Right cardiac atrium (tissue), 5 donors: ENCODE measurements at regions not wholly inside any gene's neighbourhood (a gene's known extent, or its start where the extent isn't known, plus 50 kb on each side); places are given as distances from the start of the nearest gene placed in this dataset.

Source experiments
- ATAC-seq, 2 donors: fragments of 200-7000 bp; cut with Tn5 transposase; one replicate each; pipeline versions ENCODE4 v1.8.0 to v1.9.1; 2020; ENCODE audit warnings: moderate library complexity in 2 of 2, mild to moderate bottlenecking in 1 of 2
- DNase-seq, 3 donors: peaks; one replicate each; pipeline ENCODE4 v3.0.0-alpha.2; 2020
- H3K27ac ChIP-seq: one replicate; pipeline ENCODE4 v1.5.1; 2013; ENCODE audit warnings: mild to moderate bottlenecking, low read length, control low read depth, moderate library complexity
- H3K27me3 ChIP-seq: one replicate; pipeline ENCODE4 v1.6.1; 2013; ENCODE audit not compliant: control insufficient read depth, insufficient read depth
- H3K4me1 ChIP-seq: one replicate; pipeline ENCODE4 v1.6.1; 2013; ENCODE audit warnings: low read length; ENCODE audit not compliant: control insufficient read depth, insufficient read depth
- H3K4me3 ChIP-seq: one replicate; pipeline ENCODE4 v1.5.1; 2013; ENCODE audit warnings: low read length, control low read depth
- H3K9me3 ChIP-seq: one replicate; pipeline ENCODE4 v1.6.1; 2013; ENCODE audit warnings: low read length; ENCODE audit not compliant: control insufficient read depth
- WGBS: extraction: QIAGEN DNeasy Blood & Tissue Kit; methylation state at CpG from one replicate; pipeline ENCODE4 v1.1.7; 2013; 5-methylcytosine and 5-hydroxymethylcytosine counted together
- intact Hi-C, 4 donors: fragments of 100-400 bp; cut with DNase I; formaldehyde crosslinking; loops; one replicate each; pipeline versions ENCODE4 v1.11.0 to v1.14.0; 2022 to 2023
- donor health status: healthy with polysubstance abuse.
- donor health status: DM: no; HTN: yes; CAD: no.
- donor health status: DM: no; HTN: no; CAD: no.
- donor health status: DM: no; HTN: yes; CAD: no; lungs with severe emphysema.
- donor health status: DM: yes; HTN: yes; CAD: no.

GRCh38 chr17:79332011-79332554 is 257.5 kb downstream of the ENGASE start:
- Histone ChIP-seq H3K4me1 (no peaks in the 10 kb centered on the region), H3K9me3 (no peaks in the 10 kb centered on the region), H3K27ac (no peak overlapping the region), H3K4me3 (no peak overlapping the region), H3K27me3 (no peaks in the 10 kb centered on the region)
- no peak for ATAC-seq
- no peak for DNase-seq
- intact Hi-C loops = no loop called here
- 32% methylated on average over 9 of the region's 9 CpGs for WGBS

GRCh38 chr17:79331492-79331891 is 256.9 kb downstream of the ENGASE start:
- Histone ChIP-seq H3K4me3 (no peak overlapping the region), H3K27me3 (no peaks in the 10 kb centered on the region), H3K27ac (no peak overlapping the region), H3K4me1 (no peaks in the 10 kb centered on the region), H3K9me3 (no peaks in the 10 kb centered on the region)
- 56% methylated on average over 11 of the region's 11 CpGs for WGBS
- intact Hi-C loops = no loop called here
- ATAC-seq (no peak), DNase-seq (no peak)

DNA sequence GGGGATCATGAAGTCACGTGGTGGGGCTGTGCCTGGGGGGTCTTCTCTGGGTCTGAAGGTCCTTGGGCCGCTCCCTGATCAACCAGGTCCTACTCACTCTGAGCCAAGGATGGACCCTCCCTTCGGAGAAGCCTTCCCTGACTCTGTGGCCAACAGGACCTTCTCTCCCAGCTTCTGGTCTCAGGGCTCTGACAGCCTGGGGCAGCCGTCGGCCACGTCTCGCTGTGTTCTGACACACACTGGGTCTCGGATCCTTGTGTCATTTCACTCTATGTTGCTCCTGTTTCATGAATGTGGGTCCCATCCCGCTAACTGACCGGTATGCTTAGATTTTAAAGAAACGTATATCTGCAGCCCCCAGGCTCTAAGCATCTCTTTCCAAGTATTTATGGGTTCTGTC is 256.1 kb downstream of the ENGASE start:
- WGBS = 72% methylated on average over 11 of the region's 11 CpGs
- intact Hi-C loops = no loop called here
- no peaks in the 10 kb centered on the region for H3K4me1 ChIP-seq
- DNase-seq (no peak), ATAC-seq (no peak)
- H3K4me3 ChIP-seq = no peak overlapping the region
- H3K27ac ChIP-seq = no peak overlapping the region
- no peaks in the 10 kb centered on the region for H3K27me3 ChIP-seq
- H3K9me3 ChIP-seq = no peaks in the 10 kb centered on the region

GRCh38 chr17:79330229-79330628 is 255.6 kb downstream of the ENGASE start:
- H3K27me3 ChIP-seq = no peaks in the 10 kb centered on the region
- no peak for ATAC-seq
- intact Hi-C loops = no loop called here

DNA sequence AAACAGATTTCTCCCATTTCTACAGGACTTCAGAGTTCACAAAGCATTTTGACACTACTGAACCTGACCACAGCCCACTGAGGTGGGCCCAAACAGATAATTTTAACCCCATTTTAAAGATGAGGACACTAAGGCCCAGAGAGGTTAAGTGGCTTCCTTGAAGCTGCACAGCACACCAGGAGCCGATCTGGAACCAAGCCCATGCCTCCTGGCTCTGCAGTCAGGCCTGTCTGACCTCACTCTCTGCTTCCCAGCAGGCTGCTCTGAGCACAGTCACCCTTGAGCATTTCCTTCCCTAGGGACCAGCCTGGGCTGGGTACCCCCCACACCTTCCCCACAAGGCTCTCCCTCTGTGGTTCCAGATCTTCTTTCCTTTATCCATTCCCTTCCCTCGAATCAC is 252.2 kb downstream of the ENGASE start:
- DNase-seq (no peak), ATAC-seq (no peak)
- Histone ChIP-seq H3K9me3 (no peaks in the 10 kb centered on the region), H3K27ac (no peak overlapping the region), H3K4me1 (no peaks in the 10 kb centered on the region), H3K27me3 (no peaks in the 10 kb centered on the region), H3K4me3 (no peak overlapping the region)
- 49% methylated on average over 2 of the region's 2 CpGs for WGBS
- intact Hi-C loops = no loop called here

More at GRCh38 chr17:79330229-79330628, 255.6 kb downstream of the ENGASE start:
- Histone ChIP-seq H3K4me1 (no peaks in the 10 kb centered on the region), H3K4me3 (no peak overlapping the region), H3K9me3 (no peaks in the 10 kb centered on the region), H3K27ac (no peak overlapping the region)
- DNase-seq = no peak
- WGBS = 78% methylated on average over 8 of the region's 8 CpGs

DNA sequence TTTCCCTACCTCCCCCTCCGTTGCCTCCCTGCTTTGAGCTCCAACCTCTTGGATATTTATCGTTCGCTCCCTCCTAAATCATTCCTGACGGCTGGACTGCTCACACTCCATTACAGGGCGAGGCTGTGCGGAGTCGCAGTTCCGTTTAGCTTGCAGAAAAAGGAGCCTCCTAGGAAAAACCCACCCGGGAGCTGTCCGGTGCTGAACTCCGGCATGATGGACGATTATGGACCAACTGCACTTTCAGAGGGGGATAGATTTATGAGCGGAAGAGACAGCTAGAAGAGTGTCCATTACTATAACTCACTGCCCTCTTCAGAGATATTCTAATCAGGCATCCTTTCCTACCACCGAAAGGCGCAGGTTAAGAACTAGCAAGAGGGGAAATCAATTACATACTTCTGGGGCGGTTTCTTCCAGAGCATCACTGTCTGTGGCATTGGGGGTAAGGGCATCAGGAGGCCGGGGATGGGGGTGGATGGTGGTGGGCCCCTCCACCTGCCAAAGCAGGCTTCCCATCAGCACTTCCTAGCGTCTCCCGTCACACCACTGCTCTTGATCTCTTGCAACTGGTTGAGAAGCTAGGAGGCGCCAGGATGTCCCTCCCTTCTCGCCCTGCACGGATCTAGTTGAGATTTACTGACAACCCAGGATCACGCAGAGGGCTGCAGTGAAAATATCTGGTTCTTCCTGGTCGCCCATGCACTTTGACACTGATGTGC is 251.2 kb downstream of the ENGASE start:
- no peak for ATAC-seq
- Histone ChIP-seq H3K9me3 (no peaks in the 10 kb centered on the region), H3K4me1 (no peaks in the 10 kb centered on the region), H3K4me3 (no peak overlapping the region), H3K27ac (no peak overlapping the region), H3K27me3 (no peaks in the 10 kb centered on the region)
- DNase-seq = no peak
- intact Hi-C loops = no loop called here
- 30% methylated on average over 24 of the region's 24 CpGs for WGBS

DNA sequence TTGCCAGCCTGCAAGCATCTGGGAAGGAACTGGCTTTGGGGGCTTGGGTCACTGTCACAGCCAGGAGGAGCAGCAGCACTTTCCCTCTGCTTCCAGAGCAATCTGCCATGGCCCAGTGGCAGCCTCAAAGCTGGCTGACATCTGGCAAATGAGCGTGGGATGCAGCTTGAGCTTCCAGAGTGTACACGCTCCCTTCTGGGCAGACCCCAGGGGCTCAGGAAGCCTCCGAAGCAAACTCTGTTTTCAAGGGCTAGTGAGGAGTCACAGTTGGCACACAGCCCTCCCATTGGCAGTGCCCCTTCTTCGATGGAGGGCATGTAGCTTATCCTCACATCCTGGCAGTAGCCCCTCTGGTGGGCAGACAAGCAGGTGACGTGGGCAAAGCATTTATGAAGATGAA is 249.6 kb downstream of the ENGASE start:
- Histone ChIP-seq H3K9me3 (no peaks in the 10 kb centered on the region), H3K4me1 (no peaks in the 10 kb centered on the region), H3K27me3 (no peaks in the 10 kb centered on the region), H3K4me3 (no peak overlapping the region), H3K27ac (no peak overlapping the region)
- no peak for DNase-seq
- WGBS = 60% methylated on average over 5 of the region's 5 CpGs
- ATAC-seq = no peak
- intact Hi-C loops = no loop called here

DNA sequence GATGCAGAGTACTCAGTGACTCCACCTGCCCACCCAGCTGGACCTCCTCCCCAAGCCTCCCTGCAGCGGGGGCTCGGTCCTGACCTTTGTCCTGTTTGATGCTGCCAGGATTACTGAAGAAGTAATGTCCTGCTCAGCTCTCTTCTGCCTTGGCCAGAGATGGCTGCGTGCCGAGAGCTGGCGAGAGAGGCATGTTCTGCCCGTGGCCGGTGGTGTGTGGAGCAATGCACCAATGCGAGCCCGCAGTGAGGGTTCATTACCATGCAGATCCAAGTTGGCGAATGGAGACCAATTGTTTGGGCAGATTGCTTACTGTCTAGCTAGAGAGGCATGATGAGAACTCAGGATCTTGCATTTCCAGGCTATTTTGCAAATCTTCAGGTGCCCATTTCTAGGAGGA is 248.9 kb downstream of the ENGASE start:
- WGBS = 78% methylated on average over 10 of the region's 10 CpGs
- Histone ChIP-seq H3K27me3 (no peaks in the 10 kb centered on the region), H3K9me3 (no peaks in the 10 kb centered on the region), H3K27ac (no peak overlapping the region), H3K4me3 (no peak overlapping the region), H3K4me1 (no peaks in the 10 kb centered on the region)
- DNase-seq = no peak
- no peak for ATAC-seq
- intact Hi-C loops = no loop called here

DNA sequence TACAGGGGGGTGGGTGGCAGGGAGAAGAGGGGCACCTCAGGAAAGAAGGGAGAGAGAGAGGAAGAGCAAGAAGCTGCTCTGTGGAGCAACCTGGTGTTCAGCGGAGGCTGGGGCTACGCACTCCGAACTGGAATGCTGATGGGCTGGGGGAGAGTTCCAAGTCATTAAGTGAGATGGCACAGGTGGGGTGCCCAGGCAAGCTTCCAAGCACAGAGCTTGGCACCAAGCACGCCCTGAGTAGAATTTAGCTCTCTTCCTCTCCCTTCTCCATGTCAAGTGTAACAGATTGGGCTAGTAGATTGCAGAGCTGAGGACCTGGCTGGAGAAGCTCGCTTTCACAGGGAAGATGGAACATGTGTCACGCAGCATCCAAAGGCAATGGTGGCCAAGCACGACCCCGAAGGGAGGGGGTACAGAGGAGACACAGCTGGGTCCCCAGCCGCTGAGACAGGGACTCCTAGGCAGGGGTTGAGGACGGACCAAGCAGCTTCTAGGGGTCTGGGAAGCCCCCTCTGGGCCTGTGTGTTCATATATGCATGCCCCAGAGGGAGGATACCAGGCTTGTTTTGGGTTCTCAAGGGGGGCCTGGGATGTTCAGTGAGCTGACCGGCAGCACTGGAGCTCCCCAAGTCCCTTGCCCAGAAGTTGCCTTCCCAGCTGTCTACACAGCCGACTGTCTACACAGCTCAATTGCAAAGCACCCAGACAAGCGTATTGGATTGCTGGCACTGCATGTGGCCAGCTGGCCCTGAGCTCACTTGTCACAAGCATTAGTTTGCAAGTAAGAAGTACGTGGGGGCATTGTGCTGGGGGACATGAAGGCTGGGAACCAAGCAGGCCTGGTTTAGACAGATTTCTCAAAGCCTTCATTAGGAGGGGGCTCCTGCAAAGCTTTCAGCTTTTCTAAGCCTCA is 247.8 kb downstream of the ENGASE start:
- no peak for DNase-seq
- 62% methylated on average over 14 of the region's 14 CpGs for WGBS
- no peak for ATAC-seq

GRCh38 chr17:79320331-79320730 is 245.7 kb downstream of the ENGASE start:
- no peak for DNase-seq
- intact Hi-C loops = no loop called here
- no peak for ATAC-seq
- Histone ChIP-seq H3K27ac (no peak overlapping the region), H3K4me1 (no peaks in the 10 kb centered on the region), H3K9me3 (no peaks in the 10 kb centered on the region), H3K4me3 (no peak overlapping the region), H3K27me3 (no peaks in the 10 kb centered on the region)
- WGBS = 62% methylated on average over 7 of the region's 7 CpGs

More for the DNA sequence above, 247.8 kb downstream of the ENGASE start:
- no peaks in the 10 kb centered on the region for H3K9me3 ChIP-seq
- no peak overlapping the region for H3K4me3 ChIP-seq
- intact Hi-C loops = no loop called here
- no peaks in the 10 kb centered on the region for H3K4me1 ChIP-seq
- H3K27ac ChIP-seq = no peak overlapping the region
- H3K27me3 ChIP-seq = no peaks in the 10 kb centered on the region

DNA sequence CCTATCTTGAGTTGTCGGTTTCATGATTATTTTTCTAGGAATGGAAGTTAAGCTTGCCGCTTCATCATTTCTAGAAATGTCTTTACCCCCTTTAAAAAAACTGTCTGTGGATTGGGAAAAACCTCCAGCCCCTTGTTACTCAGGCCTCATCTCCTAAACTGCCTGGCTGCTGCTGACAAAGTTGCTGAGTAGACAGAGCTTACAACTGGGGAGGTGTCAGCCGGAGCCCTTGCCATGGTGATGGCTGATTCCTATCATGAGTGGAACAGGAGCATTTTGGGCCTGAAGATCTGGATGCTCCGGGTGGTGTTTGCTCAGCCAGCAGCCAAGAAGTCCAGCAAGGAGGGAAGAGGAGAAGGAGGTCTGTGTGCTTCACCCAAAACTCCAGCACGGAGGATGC is 243.3 kb downstream of the ENGASE start:
- no peaks in the 10 kb centered on the region for H3K27me3 ChIP-seq
- ATAC-seq = no peak
- no peak overlapping the region for H3K4me3 ChIP-seq
- H3K9me3 ChIP-seq = no peaks in the 10 kb centered on the region
- H3K27ac ChIP-seq = no peak overlapping the region
- DNase-seq = peak in 1 of 3 donors; percentile 11
- intact Hi-C loops = no loop called here
- 84% methylated on average over 5 of the region's 5 CpGs for WGBS
- H3K4me1 ChIP-seq = no peaks in the 10 kb centered on the region
